NB4 (cell line): ENCODE measurements at regions not wholly inside any gene's neighbourhood (a gene's known extent, or its start where the extent isn't known, plus 50 kb on each side); places are given as distances from the start of the nearest gene placed in this dataset.
A peak's percentile ranks its signal among the peaks of the same experiment; 100 is the strongest.
"Not testable (repeated sequence)": the region's sequence is repeated elsewhere in the genome, so short reads cannot be mapped to it uniquely, and the experiment has no call there.

ENCODE experiments used
- DNase-seq: peaks from one replicate; pipeline ENCODE4 v3.0.0; 2010; ENCODE audit warnings: low read depth
- H3K4me3 ChIP-seq: one replicate; pipeline ENCODE4 v1.5.1; 2011; ENCODE audit warnings: mild to moderate bottlenecking, low read depth, low read length, moderate library complexity
- CTCF ChIP-seq: IDR thresholded peaks from one replicate; pipeline ENCODE4 v1.5.1; 2012; ENCODE audit warnings: low read depth, low read length
- MYC ChIP-seq: IDR thresholded peaks from 2 replicates; pipeline ENCODE4 v1.6.1; 2011; ENCODE audit warnings: low read depth, low read length
- POLR2A ChIP-seq: IDR thresholded peaks from 2 replicates; pipeline ENCODE4 v1.6.1; 2011; ENCODE audit warnings: mild to moderate bottlenecking; ENCODE audit not compliant: insufficient read length; ENCODE audit errors: extremely low read depth
- TF ChIP-seq, protein P1 (sequence below): IDR thresholded peaks from 2 replicates; pipeline ENCODE4 v1.6.1; 2011; ENCODE audit warnings: low read depth, low read length

DNA sequence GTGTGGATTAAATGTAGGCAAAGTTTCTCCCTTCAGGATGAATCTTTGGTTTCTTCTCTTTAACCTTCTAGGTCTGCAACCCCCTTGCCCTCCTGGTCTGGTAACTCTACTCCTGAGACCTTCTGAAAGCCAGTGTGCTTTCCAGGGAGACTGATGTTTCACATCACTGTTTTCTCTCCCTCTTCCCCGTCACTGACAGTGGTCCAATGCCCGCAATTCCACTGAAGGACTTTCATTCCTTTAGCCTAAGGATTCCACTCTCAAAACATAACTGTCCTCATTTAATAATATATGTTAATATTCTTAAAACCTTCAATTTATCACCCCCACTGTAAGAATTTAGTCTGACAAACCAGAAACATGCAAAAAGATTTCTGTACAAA is 101.5 kb upstream of the CPNE4 start:
- no peak for DNase-seq
- TF ChIP-seq CTCF (no peak), MYC (no peak), POLR2A (no peak)
- TF ChIP-seq, protein P1, sequence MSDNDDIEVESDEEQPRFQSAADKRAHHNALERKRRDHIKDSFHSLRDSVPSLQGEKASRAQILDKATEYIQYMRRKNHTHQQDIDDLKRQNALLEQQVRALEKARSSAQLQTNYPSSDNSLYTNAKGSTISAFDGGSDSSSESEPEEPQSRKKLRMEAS: no peak
- no peak overlapping the region for H3K4me3 ChIP-seq

DNA sequence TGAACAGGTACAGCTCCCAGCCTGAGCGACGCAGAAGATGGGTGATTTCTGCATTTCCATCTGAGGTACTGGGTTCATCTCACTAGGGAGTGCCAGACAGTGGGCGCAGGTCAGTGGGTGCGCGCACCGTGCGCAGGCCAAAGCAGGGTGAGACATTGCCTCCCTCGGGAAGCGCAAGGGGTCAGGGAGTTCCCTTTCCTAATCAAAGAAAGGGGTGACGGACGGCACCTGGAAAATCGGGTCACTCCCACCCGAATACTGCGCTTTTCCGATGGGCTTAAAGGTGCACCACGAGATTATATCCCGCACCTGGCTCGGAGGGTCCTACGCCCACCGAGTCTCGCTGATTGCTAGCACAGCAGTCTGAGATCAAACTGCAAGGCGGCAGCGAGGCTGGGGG is 102.1 kb upstream of the CPNE4 start:
- not testable (repeated sequence) for DNase-seq, H3K4me3 ChIP-seq

DNA sequence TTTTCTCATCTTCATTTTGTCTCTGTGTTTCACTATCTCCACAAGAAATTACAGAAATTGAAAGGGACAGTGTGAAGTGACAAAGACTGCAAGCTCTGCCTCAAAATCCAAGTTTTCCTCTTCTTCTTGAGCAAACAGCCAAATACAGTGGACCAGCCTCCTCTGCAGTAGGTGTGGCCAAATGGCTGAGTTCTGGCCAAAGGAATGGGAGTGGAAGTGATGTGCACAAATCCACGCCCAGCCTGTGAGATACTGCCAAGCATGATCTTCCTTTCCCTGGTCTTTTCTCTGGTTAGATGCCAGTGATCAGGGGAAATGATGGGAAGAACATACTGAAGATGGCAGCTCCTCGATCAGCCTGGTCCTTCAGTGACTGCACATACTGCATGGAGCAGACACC is 111.0 kb upstream of the CPNE4 start:
- no peak overlapping the region for H3K4me3 ChIP-seq
- no peak for DNase-seq
- TF ChIP-seq MYC: no peak
- TF ChIP-seq POLR2A: no peak

DNA sequence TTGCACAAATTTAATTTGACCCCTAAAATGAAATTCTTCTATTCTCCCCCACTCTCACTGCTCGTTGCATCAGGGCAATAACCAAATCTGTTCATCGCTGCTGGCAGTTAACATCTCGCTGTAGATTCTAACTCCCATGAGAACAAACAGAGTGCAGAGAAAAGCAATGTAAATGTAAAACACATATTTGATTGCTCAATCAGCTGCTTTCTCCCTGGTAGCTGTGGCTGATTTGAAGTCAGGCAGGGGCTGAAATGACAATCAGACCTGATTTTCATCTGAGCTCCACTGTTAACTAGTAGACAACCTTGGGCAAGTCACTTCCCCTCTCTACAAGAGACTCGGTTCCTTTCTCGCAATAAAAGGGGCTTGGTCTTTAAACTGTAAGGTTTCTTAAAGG is 119.8 kb upstream of the CPNE4 start:
- TF ChIP-seq MYC (no peak), POLR2A (no peak)
- TF ChIP-seq, protein P1: no peak
- no peak for DNase-seq
- no peak overlapping the region for H3K4me3 ChIP-seq

- no peak for DNase-seq
- H3K4me3 ChIP-seq: no peak overlapping the region
- TF ChIP-seq POLR2A (no peak), MYC (no peak)
- TF ChIP-seq, protein P1: no peak
These were observed 124.3 kb upstream of the CPNE4 start for GRCh38 chr3:132159145-132159544.

GRCh38 chr3:132160198-132160597 is 125.4 kb upstream of the CPNE4 start:
- TF ChIP-seq MYC (no peak), POLR2A (no peak)
- TF ChIP-seq, protein P1: no peak
- no peak overlapping the region for H3K4me3 ChIP-seq
- no peak for DNase-seq

GRCh38 chr3:132161608-132162007 is 126.8 kb upstream of the CPNE4 start:
- no peak overlapping the region for H3K4me3 ChIP-seq
- no peak for TF ChIP-seq MYC
- no peak for TF ChIP-seq POLR2A
- peak; percentile 3 for DNase-seq

DNA sequence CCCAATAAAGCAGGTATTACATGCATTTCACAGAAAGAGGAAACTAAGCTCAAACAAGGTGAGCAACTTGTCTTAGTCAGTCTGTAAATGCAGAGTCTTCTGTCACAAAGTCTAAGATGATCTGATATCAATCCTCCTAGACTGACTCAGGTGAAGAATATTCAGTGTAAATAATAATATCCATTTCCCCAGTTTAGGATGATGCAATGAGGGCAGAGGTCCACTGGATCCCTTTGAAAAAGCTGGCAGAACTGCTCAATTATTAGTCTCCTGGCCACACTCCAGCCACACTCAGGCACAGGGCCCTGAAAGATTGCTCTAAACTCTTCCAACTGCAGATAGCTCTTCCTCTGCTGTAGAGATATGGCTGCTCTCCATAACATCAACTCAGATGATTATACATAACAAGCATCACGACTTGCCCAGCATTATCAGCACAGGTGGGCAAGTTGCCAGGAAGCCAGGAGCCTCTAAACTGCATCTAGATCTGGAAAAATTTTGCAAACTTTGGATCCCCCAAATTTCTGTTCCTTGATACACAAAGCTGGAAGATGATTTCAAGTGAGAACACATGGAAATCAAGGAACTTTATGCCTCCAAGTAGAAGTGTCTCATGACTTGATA is 129.8 kb upstream of the CPNE4 start:
- no peak overlapping the region for H3K4me3 ChIP-seq
- TF ChIP-seq POLR2A (no peak), MYC (no peak), CTCF (no peak)
- TF ChIP-seq, protein P1: no peak
- DNase-seq: no peak

- no peak for DNase-seq
- TF ChIP-seq POLR2A: no peak
- no peak for TF ChIP-seq MYC
- TF ChIP-seq CTCF: no peak
- TF ChIP-seq, protein P1: no peak
- H3K4me3 ChIP-seq: no peak overlapping the region
These were observed 133.1 kb upstream of the CPNE4 start for GRCh38 chr3:132167870-132168269.
